NCI-H146 (cell line): ENCODE measurements at regions not wholly inside any gene's neighbourhood (a gene's known extent, or its start where the extent isn't known, plus 50 kb on each side); places are given as distances from the start of the nearest gene placed in this dataset.
"Not testable (repeated sequence)": the region's sequence is repeated elsewhere in the genome, so short reads cannot be mapped to it uniquely, and the experiment has no call there.

Source experiments
- DNase-seq: peaks from one replicate; lab custom pipeline; 2025; lab: John Stamatoyannopoulos, UW

DNA sequence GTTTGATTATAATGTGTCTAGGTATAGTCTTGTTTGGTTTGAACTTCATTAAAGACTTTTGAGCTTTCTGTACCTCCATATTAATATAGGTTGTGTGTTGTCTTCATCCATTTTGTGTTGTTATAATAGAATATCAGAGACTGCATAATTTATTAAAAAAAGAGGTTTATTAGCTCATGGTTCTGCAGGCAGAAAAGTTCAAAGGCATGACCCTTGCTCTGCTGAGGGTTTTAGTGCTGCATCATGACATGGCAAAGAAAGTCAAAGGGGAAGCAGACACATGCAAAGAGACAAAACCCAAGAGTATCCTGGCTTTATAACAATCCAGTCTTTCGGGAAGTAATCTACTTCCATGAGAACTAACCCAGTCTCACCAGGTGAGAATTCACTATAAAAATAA, 358.2 kb downstream of the EDEM1 start:
- no peak for DNase-seq

DNA sequence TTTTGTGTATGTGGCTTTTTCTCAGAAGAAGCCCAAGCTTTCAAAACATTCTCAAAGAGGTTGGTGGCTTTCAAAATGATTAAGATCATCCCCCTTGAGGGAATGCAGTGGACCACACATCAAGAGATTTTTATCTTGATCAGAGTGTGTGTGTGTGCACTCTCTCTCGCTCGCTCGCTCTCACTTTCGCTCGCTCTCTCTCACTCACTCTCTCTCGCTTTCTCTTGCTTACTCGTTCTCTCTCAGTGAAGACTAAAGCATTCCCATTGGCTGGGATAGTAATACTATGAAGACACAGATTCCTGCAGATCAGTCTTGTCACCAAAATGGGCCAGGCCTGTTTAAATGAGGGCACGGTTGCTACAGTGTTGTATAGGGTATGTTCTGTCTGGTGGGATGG, 365.7 kb downstream of the EDEM1 start:
- no peak for DNase-seq

- DNase-seq, result no peak
These were observed 366.8 kb downstream of the EDEM1 start for GRCh38 chr3:5554245-5554747.

GRCh38 chr3:5560199-5560598, 372.7 kb downstream of the EDEM1 start:
- no peak for DNase-seq

GRCh38 chr3:5563537-5564277, 376.2 kb downstream of the EDEM1 start:
- DNase-seq, result no peak

DNA sequence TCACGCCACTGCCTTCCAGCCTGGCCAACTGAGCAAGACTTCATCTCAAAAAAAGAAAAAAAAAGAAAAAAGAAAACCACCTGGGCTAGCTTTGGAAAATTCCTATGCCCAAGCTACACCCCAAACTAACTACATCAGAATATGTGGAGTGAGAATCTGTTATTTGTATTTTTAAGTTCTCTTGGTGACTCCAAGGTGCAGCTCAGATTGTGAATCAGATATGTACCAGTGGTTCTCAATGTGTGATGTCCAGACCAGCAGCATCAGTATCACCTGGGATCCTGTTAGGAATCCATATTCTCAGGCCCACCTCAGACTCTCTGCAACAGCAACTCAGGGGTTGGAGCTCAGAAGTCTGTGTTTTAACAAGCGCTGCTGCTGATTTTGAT, 376.8 kb downstream of the EDEM1 start:
- no peak for DNase-seq

- no peak for DNase-seq
These were observed 377.5 kb downstream of the EDEM1 start for GRCh38 chr3:5565026-5565425.

DNA sequence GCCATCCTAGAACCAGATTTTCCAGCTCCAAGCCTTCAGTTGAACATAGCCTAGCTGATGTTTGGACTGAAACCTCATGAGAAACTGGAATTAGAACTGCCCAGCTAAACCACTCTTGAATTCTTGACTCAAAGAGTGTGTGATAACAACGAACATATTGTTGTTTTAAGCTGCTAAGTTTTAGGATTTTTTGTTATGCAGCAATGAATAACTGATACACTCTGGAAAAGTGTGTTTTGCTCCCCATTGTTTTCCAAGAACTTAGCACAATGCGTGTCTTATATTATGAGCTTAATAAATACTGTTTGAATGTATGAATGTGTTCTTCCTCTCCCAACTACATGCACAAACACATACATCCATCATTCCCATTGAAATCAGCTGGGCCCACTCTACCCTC, 379.6 kb downstream of the EDEM1 start:
- DNase-seq, result no peak

- no peak for DNase-seq
These were observed 380.9 kb downstream of the EDEM1 start for GRCh38 chr3:5568451-5568850.

DNA sequence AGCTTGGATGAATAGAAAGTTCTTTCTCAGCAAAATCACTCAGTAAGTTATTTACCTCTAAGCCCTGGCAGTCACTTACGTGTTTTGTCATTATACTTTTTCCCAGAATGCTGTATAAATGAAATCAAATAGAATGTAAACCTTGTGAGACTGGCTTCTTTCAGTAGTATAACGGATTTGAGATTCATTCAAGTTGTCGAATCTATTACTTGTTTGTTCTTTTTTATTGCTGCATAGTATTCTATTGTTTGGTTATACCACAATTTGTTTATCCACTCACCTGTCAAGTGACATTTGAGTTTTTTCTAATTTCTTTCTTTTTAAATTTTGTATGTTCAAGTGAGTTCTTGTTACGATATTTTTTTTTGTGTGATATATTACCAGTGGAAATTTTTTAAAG, 381.6 kb downstream of the EDEM1 start:
- no peak for DNase-seq

- DNase-seq, result no peak
These were observed 384.7 kb downstream of the EDEM1 start for GRCh38 chr3:5572168-5572567.

DNA sequence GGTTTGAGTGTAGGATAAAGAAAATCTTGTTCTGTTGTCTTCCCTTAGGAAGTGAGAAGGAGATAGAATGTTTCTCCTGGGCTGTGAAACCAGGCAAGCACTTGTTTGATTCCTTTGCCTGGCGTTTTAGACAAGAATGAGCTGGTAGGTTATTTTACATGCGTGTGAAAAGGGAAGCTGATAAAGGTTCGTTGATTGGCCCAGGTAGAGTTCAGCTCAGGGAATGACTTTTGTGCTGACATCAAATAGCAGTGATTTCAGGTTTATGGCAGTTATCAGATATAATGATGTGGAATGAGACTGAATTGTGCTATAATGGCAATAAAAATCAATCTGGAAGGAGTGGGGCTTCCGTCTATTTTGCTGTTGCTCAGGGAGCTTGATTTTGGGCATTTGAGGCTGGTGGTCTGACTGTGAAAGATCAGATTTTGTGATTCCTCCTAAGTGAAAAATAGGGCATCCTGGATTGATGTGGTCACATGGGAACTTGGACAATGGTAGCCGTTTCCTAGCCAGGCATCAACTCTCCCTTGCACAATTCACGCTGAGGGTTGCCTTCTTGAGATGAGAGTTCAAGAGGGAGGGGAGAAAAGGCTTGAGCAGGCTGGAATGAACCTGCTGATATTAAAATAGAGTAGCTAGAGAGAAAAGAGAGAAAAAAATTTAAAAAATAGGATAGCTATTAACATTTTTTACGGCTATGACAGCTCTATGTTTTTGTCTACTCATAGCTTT, 388.9 kb downstream of the EDEM1 start:
- DNase-seq, result no peak

DNA sequence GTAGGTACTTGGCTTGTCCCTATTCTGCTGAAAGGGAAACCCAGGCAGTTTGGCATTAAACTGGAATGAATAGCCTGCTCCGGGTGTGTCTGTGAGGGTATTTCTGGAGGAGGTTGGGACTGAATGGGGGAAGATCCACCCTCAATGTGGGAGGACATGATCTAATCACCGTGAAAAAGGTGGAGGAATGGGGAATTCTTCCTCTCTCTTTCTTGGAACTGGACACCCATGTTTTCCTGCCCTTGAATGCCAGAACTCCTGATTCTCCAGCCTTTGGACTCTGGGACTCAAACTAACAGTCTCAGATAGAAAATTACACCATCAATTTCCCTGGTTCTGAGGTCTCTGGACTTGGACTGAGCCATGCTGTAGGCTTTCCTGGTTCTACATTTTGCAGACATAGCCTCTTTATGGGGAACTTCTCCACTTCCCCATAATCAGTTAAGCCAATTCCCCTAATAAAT, 391.7 kb downstream of the EDEM1 start:
- no peak for DNase-seq

DNA sequence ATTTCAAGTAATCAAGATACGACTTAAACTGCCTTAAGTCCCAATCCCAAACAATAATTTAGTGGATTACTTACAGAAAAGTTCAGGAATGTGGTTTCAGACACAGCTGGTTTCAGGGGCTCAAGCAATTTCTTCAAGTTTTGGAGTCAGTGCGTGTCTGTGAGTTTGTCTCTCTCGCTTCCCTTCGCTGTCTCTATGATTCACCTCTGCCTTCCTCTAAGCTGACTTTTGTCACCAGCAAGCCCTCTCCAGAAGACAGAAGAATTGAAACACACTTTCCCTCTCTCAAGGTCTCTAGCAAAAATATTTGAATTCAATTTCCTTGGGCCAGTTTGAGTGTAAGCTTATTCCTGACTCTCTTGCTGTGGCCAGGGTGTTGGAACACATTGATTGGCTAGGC, 392.4 kb downstream of the EDEM1 start:
- no peak for DNase-seq

DNA sequence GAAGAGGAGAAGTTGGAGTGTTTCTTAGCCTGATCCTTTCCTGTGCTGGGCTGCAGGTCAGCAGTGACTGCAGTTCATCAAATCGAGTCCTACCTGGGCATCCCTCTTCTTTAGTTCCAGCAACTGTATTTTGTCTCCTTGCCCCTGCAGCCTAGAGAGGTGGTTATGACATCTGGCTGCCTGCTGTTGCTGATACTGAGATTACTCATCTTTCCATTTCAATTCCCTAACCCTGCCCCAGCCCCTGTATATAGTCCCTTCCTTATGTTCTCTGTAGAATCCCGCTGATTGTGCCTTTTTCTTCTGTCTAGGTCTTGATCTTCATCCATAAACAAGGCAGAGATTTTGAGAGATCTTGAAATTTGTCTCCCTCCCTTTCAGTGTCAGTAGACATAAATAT, 393.3 kb downstream of the EDEM1 start:
- no peak for DNase-seq

DNA sequence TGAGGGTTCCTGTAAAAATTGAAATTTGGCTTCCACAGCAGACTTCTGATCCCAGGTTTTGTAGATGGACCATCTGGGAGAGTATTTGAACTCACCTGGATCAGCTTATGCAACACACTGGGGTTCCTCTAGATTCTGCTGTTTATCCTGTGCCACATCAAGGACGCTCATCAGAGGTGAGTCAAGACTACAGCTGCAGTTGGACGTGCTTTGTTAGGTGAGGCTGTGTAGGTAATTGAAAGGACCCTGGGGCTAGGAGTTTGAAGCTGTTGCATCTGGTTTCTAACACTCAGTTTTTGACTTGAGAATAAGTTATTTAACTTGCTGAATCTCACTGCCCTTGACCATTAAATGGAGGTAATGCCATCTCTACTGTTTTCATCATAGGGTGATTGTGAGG, 394.2 kb downstream of the EDEM1 start:
- DNase-seq, result no peak

GRCh38 chr3:5583920-5584319, 396.4 kb downstream of the EDEM1 start:
- DNase-seq, result no peak

DNA sequence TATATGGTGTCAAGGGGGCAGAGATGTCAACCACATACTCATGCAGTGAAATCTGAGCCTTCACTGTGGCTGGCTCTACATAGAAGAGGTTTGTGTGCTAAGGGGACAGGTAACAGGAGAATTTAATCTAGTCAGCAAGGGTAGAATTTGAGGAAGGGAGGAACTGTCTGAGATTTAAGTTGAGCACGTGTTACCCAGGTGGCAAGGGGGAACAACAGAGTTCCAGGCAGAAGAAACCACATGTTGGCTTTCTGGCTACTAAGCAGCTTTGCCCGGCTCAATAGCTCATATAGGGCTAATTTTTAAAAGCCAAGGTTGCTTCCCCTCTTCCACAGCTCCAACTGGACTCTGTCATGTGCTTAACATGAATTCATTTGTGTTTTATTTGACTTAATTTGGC, 397.6 kb downstream of the EDEM1 start:
- no peak for DNase-seq

- no peak for DNase-seq
These were observed 419.5 kb downstream of the EDEM1 start for GRCh38 chr3:5606884-5607472.

DNA sequence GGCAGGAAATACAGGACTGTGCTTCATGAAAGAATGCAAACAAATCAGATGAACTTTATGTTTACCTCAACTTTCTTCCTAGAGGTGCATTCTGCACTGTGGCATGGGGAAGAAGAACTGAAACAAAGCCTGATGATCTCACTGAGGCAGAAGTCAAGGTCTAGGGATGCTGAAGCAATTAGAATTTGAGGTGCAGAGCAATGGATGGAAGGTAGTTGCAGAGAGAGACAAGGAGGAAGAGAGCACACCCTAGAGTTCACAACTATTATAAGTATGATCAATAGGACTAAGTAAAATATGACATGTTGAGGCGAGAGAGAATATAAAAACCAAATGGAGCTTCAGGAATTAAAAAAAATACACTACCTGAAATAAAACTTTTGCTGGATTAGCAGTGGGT, 420.1 kb downstream of the EDEM1 start:
- no peak for DNase-seq

GRCh38 chr3:5608971-5609370, 421.5 kb downstream of the EDEM1 start:
- not testable (repeated sequence) for DNase-seq

DNA sequence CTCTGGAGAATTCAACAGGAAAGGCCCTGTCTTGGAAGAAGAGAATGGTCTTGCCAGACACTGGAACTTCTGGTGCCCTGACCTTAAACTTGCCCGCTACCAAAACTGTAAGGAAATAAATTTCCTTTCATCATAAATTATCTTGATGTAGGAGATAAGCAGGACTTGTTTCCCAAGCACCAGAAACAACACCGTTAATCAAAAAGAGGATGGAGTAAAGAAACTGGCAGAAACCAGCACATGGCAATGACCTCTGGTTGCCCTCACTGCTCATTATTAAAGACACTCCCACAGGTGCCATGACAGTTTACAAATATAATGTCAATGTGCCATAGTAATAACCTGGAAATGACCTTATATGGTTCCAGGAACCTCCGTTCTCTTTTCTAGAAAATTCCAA, 426.1 kb downstream of the EDEM1 start:
- no peak for DNase-seq

DNA sequence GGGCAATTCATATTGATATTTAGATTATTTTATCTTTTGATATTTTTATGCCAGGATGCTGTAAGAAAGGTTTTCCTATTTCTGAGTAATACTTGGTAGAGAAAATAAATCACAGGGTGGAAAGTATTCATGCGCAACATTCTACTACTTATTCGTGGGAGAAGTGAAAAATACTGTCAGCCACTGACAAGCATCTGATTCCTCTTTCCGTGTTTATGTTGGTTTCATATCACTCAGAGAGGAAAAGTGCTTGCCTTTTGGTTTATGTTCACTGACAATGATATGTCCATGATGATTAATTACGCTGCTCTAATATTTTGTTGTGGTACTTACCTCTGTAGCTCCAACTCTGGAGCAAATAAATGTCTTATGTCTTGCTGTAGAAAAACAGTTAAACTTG, 429.4 kb downstream of the EDEM1 start:
- no peak for DNase-seq
